IPS-20b (cell line): ENCODE measurements at regions not wholly inside any gene's neighbourhood (a gene's known extent, or its start where the extent isn't known, plus 50 kb on each side); places are given as distances from the start of the nearest gene placed in this dataset.

Experiments used
- H3K27ac ChIP-seq: one replicate; pipeline ENCODE4 v1.5.1; 2013; ENCODE audit warnings: low read length
- H3K27me3 ChIP-seq: 2 replicates; pipeline ENCODE4 v1.6.1; 2013; ENCODE audit warnings: mild to moderate bottlenecking, low read length, inconsistent platforms; ENCODE audit not compliant: insufficient read depth
- H3K36me3 ChIP-seq: 2 replicates; pipeline ENCODE4 v1.6.1; 2013; ENCODE audit warnings: low read depth, mild to moderate bottlenecking, inconsistent platforms, low read length, moderate library complexity; ENCODE audit not compliant: insufficient read depth
- H3K4me1 ChIP-seq: 2 replicates; pipeline ENCODE4 v1.6.1; 2013; ENCODE audit warnings: mild to moderate bottlenecking, control low read depth, inconsistent platforms, low read length, moderate library complexity; ENCODE audit not compliant: insufficient read depth
- H3K4me3 ChIP-seq: 2 replicates; pipeline ENCODE4 v1.5.1; 2013; ENCODE audit warnings: mild to moderate bottlenecking, low read length, inconsistent platforms
- H3K9ac ChIP-seq: 2 replicates; pipeline ENCODE4 v1.6.1; 2013; ENCODE audit warnings: low read depth, mild to moderate bottlenecking, inconsistent platforms, low read length, moderate library complexity
- H3K9me3 ChIP-seq: 2 replicates; pipeline ENCODE4 v1.6.1; 2013; ENCODE audit warnings: mild to moderate bottlenecking, low read depth, low read length, inconsistent platforms; ENCODE audit not compliant: insufficient read depth

- Histone ChIP-seq H3K9me3 (no peaks in the 10 kb centered on the region), H3K27me3 (no peaks in the 10 kb centered on the region), H3K9ac (no peak overlapping the region), H3K36me3 (no peaks in the 10 kb centered on the region), H3K27ac (no peak overlapping the region), H3K4me3 (no peak overlapping the region), H3K4me1 (no peaks in the 10 kb centered on the region)
Measured at GRCh38 chr12:28974166-28974565, 174.9 kb upstream of the FAR2 start.

DNA sequence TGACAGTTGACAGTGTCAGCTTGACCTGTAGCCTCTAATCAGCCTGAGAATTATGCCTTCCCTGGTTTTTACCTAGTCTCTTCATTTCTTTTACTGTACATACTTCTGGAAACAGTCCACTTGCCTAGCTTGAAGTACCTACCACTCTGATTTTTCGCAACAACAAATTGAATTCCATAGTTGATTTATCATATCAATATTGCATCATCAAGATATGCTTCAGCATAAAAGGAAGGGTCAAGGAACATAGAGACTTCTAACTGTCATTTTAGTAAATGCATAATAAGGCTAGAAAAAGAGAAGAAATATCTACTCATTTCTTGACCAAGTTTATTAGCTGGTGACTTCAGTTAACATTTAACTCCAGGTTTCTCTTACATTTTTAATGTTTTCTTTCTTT, 174.2 kb upstream of the FAR2 start:
- H3K36me3 ChIP-seq = no peaks in the 10 kb centered on the region
- H3K4me3 ChIP-seq = no peak overlapping the region
- H3K4me1 ChIP-seq = no peaks in the 10 kb centered on the region
- no peak overlapping the region for H3K9ac ChIP-seq
- H3K9me3 ChIP-seq = no peaks in the 10 kb centered on the region
- H3K27me3 ChIP-seq = no peaks in the 10 kb centered on the region
- H3K27ac ChIP-seq = no peak overlapping the region

DNA sequence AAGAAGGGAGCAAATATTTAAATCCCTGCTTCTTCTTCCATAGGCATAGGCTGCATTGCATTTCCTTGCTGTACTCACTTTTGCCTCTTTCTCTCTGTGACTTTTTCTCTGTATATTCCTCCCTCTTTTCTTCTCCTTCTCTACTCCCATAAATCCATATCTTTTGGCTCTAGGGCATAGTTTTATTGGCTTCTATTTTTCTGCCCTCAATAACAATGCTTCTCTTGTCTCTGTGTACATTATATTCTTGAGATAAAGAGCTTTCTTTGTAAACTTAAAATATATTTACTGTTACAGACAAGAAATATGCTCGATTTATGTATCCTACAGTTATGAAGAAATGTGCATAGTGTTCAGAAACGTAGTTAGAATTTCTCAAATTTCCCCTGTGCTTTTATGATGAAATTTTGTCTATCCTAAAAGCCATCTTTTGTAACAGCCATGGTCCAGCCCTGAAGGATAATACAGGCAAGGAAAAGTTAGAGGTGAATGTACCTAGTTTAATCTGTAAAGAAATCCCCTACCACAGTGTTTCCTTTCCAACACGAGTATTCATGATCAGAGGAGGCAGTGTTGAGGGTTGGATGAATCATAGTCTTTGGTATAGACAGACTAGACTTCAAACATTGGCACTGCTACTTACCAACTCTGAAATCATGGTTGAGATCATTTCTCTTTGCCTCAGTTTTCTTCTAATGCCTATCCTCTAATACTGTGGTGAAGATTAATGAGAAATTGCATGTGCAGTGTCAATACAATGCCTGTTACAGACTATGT, 173.3 kb upstream of the FAR2 start:
- Histone ChIP-seq H3K27me3 (no peaks in the 10 kb centered on the region), H3K4me3 (no peak overlapping the region), H3K27ac (no peak overlapping the region), H3K36me3 (no peaks in the 10 kb centered on the region), H3K4me1 (no peaks in the 10 kb centered on the region), H3K9ac (no peak overlapping the region), H3K9me3 (no peaks in the 10 kb centered on the region)

- H3K9ac ChIP-seq = no peak overlapping the region
- no peaks in the 10 kb centered on the region for H3K36me3 ChIP-seq
- H3K27ac ChIP-seq = no peak overlapping the region
- H3K9me3 ChIP-seq = no peaks in the 10 kb centered on the region
- no peak overlapping the region for H3K4me3 ChIP-seq
- no peaks in the 10 kb centered on the region for H3K27me3 ChIP-seq
- peaks cover 5% of the 10 kb centered on the region; the same call in 1 of the 2 replicates for H3K4me1 ChIP-seq
Measured at GRCh38 chr12:28980436-28980835, 168.6 kb upstream of the FAR2 start.

DNA sequence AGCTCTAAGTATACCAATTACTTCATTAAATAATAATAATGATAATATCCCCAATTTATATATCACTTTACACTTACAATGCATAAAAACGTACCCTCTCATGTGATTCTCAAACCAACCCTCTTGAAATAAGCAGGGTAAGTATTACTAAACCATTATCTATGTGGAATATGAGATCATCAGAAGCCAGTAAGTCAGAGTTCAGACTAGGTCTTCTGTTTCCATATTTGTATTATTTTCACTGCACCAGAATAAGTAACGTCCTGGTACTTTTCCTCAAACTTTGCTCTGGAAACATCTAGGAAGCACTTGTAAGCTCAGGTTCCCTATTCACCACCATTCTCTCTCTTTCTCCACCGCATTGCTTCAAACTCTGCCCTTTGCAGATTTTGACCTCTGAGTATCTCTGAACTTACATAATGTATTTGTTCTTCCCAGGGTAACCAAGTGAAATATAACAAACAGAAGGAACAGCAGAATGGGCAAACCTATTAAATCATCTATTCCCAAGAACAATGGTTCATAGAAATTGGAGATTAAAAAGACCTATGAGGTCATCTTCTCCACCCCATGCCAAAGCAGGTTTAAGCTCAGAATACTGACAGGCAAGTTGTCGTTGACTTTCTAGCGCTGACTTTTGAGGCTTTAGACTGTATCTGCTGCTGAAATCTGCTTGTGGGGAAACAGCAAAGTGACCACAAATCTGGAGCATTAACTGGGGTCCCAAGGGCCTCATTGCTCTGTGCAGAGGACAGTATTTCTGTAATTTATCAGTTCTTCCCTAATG, 161.3 kb upstream of the FAR2 start:
- Histone ChIP-seq H3K36me3 (no peaks in the 10 kb centered on the region), H3K4me1 (peaks cover 2% of the 10 kb centered on the region; the same call in 1 of the 2 replicates), H3K27me3 (no peaks in the 10 kb centered on the region), H3K27ac (no peak overlapping the region), H3K9ac (no peak overlapping the region), H3K9me3 (no peaks in the 10 kb centered on the region), H3K4me3 (no peak overlapping the region)

DNA sequence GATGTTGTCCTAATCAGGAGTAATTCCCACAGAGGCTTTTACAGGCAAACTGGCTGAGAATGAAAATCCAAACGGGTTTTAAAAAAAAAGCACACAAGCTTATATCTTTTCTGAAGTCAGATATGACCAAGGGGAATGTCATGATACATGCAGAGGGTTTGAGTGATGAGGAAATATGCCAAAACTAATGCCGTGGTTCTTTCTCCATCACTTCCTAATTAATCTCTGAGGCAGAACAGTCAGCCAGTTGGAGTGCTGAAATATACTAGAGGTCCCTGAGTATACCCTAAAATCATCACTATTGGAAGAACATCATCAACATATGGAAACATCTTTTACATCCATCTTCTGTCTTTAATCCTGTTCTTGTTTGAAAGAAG, 160.8 kb upstream of the FAR2 start:
- no peaks in the 10 kb centered on the region for H3K9me3 ChIP-seq
- H3K36me3 ChIP-seq = no peaks in the 10 kb centered on the region
- no peaks in the 10 kb centered on the region for H3K27me3 ChIP-seq
- no peaks in the 10 kb centered on the region for H3K4me1 ChIP-seq
- H3K4me3 ChIP-seq = no peak overlapping the region
- no peak overlapping the region for H3K27ac ChIP-seq
- H3K9ac ChIP-seq = no peak overlapping the region

- no peaks in the 10 kb centered on the region for H3K9me3 ChIP-seq
- H3K9ac ChIP-seq = no peak overlapping the region
- H3K36me3 ChIP-seq = no peaks in the 10 kb centered on the region
- no peak overlapping the region for H3K4me3 ChIP-seq
- no peaks in the 10 kb centered on the region for H3K27me3 ChIP-seq
- no peak overlapping the region for H3K27ac ChIP-seq
- no peaks in the 10 kb centered on the region for H3K4me1 ChIP-seq
Measured at GRCh38 chr12:28991626-28992025, 157.5 kb upstream of the FAR2 start.

- Histone ChIP-seq H3K9me3 (no peaks in the 10 kb centered on the region), H3K4me3 (no peak overlapping the region), H3K27me3 (no peaks in the 10 kb centered on the region), H3K4me1 (no peaks in the 10 kb centered on the region), H3K36me3 (no peaks in the 10 kb centered on the region), H3K9ac (no peak overlapping the region), H3K27ac (no peak overlapping the region)
Measured at GRCh38 chr12:28993720-28994119, 155.4 kb upstream of the FAR2 start.

- Histone ChIP-seq H3K27me3 (no peaks in the 10 kb centered on the region), H3K9me3 (no peaks in the 10 kb centered on the region), H3K36me3 (no peaks in the 10 kb centered on the region)
Measured at GRCh38 chr12:28994179-28994715, 154.8 kb upstream of the FAR2 start.

GRCh38 chr12:28996688-28997087, 152.4 kb upstream of the FAR2 start:
- H3K9ac ChIP-seq = no peak overlapping the region
- H3K36me3 ChIP-seq = no peaks in the 10 kb centered on the region
- H3K9me3 ChIP-seq = no peaks in the 10 kb centered on the region
- H3K27ac ChIP-seq = no peak overlapping the region
- no peaks in the 10 kb centered on the region for H3K27me3 ChIP-seq
- H3K4me1 ChIP-seq = no peaks in the 10 kb centered on the region
- H3K4me3 ChIP-seq = no peak overlapping the region

More at GRCh38 chr12:28994179-28994715, 154.8 kb upstream of the FAR2 start:
- H3K27ac ChIP-seq = no peak overlapping the region
- H3K4me3 ChIP-seq = no peak overlapping the region
- no peaks in the 10 kb centered on the region for H3K4me1 ChIP-seq
- H3K9ac ChIP-seq = no peak overlapping the region

- Histone ChIP-seq H3K9me3 (no peaks in the 10 kb centered on the region), H3K9ac (no peak overlapping the region), H3K4me3 (no peak overlapping the region), H3K27ac (no peak overlapping the region), H3K4me1 (no peaks in the 10 kb centered on the region), H3K27me3 (no peaks in the 10 kb centered on the region), H3K36me3 (no peaks in the 10 kb centered on the region)
Measured at GRCh38 chr12:28998662-28999120, 150.4 kb upstream of the FAR2 start.
